Suppressor macrophage treated with lipopolysaccharide for 4 hours (primary cell): ENCODE measurements at regions not wholly inside any gene's neighbourhood (a gene's known extent, or its start where the extent isn't known, plus 50 kb on each side); places are given as distances from the start of the nearest gene placed in this dataset.
"Not testable (repeated sequence)": the region's sequence is repeated elsewhere in the genome, so short reads cannot be mapped to it uniquely, and the experiment has no call there.

ENCODE experiments used
- DNase-seq: peaks from one replicate; pipeline ENCODE4 v3.0.0-alpha.2; 2020

DNA sequence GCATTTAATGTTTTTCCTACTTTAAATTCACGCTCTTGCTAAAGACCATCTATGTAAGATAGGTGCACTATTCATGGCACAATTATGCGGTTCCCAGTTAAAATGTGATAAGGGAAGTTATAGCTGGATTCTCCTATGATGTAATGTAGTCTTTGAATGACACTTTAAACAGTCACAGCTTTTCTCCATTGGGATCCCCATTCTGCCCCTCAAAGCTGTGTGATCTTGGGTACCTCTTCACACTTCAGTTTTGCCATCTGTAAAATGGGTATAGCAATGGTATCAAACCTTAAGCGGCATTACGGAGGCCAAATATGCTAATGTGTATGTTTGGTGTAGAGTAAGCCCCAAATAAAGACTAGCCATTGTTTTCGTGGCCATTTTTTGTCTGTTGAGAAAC, 64.7 kb upstream of the ZNF217 start:
- no peak for DNase-seq

DNA sequence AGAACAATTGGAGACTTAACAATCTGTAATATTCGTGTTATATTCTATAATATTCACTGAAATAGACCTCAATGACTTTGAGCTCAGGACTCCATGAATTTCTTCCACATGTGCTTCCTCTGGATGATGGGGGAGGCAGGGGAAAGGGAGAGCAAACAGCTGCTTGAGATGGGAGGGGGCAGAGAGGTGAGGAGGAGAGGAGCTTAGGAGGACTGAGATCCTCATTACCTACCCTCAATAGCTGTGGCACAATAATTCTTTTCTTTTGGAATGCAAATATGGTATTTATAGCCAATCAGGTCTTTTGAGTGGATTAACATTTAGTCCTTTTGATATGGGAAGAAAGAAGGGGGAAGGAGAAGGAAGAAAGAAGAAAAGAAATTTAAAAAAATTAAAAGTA, 64.1 kb upstream of the ZNF217 start:
- DNase-seq: no peak

DNA sequence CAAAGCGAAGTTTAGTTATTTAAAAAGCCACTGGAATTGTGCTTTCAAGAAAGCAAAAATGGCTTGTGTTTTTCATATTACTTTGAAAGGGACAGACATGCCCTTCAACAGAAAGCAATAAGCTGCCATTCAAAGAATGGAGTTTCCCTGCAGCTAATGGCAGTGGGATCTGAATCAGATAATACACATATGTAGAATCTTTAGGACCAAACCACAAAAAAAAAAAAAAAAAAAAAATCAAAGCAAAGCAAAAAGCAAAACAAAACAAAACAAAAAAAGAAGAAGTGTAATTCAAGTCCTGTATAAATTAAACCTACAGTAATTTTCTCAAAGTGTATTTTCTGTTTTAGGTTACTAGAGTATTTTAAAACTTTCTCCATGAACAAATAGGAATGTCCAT, 63.6 kb upstream of the ZNF217 start:
- peak; percentile 52 for DNase-seq

DNA sequence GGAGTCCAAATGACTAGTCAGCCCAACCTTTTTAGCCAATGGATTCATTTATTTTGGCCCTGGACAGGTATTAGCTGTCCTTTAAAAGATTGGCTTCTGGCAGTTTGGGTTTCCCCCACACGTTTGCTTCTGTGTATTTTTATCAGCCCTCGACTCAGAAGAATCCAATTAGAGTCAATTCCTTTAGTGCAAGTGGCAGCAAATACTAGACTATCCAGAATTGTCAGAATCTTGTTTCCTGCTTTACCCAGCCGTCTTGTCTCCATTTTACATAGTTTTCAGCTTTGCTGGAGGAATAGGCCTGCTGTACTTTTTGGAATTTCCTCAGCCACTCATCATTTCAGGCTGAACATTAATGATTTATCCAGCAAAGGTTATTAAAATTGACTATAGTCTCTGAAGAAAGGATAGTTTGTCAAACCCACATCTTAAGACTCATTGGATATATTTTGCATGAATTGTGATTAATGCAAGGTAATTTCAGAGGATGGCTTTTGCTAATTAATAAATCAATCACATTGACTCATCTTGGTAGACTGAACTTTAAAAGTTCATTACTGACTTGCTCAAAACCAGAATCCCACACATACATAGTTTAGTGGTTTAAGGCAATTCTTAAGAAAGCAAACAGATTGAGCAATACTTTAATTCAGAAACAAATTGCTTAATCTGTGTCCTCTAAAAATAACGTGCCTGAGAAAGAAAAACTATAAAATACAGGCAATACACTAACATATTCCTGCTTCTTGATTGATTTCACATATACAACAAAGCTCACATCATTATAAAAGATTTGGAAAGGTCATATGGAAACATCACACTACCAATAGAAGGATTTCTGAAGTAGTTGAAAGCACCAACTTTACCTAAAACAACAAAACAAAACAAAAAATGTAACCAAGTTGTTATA, 62.9 kb upstream of the ZNF217 start:
- peak; percentile 64 for DNase-seq

DNA sequence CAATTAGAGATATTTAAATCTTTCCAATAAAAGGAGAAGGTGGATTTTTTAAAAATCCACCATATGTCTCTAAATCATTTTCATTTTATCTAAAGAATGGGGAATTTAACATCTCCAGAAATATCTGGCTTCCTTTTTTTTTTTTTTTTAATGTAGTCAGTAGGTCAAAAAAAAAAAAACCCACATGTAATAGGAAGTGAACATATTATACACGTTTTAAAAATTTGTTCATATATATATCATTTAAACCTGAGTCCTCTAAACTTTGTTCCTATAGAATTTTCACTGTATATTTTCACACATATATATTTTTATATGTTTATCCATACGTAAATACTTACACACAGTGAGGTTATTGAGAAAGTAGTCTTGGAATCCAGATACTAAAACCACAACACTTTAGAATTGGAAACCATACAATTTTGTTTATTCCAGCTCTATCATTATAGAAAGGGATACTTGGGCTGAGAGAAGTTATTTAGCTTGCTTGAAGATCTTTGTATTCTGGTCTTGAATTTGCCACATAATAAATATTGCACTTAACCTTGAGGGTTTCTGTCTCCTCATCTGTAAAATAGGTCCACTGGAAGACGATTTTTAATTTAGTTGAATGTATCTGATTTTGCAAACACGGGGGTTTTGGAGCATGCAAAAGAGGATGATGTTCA, 62.1 kb upstream of the ZNF217 start:
- no peak for DNase-seq

DNA sequence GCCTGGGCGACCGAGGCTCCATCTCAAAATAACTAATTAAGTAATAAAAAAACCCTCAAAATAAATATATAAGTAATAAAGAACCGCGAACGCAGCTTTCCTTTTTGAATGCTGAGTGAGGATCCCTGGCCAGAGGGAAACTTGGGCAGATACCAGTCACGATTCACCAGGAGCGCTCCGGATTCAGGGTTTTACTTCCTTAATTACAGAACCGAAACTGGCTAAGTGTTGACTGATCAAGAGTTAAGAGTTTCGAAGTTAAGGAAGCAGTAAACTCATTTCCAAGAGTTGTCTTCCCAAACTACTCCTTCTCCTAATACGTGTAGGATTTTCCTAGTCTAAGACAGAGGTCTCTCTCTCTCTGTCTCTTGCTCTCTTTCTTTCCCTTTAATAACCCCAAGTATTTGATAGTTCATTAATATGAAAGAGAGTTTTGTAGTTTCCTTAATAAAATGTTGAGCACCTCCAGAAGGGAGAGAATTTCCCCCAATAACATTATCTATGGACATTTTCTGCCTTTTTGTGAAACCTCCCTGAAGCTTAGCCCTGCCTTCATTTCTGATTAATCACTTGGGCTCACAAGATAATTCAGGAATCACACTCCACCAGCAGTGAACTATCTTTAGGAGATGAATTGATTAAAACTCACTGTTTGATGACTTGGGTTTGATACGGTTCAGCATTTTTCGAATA, 61.4 kb upstream of the ZNF217 start:
- DNase-seq: peak; percentile 92

DNA sequence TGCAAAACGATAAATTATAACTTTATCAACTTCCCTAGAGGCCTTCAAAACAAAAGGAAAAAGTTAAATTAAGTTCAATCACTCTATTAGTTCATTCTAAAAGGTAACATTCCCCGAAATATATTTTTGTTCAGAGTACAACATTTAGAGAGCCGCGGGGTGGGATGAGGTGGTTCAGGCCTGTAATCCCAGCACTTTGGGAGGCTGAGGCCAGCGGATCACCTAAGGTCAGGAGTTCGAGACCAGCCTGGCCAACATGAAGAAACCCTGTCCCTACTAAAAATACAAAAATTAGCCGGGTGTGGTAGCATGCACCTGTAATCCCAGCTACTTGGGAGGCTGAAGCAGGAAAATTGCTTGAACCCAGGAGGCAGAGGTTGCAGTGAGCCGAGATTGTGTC, 60.9 kb upstream of the ZNF217 start:
- not testable (repeated sequence) for DNase-seq

DNA sequence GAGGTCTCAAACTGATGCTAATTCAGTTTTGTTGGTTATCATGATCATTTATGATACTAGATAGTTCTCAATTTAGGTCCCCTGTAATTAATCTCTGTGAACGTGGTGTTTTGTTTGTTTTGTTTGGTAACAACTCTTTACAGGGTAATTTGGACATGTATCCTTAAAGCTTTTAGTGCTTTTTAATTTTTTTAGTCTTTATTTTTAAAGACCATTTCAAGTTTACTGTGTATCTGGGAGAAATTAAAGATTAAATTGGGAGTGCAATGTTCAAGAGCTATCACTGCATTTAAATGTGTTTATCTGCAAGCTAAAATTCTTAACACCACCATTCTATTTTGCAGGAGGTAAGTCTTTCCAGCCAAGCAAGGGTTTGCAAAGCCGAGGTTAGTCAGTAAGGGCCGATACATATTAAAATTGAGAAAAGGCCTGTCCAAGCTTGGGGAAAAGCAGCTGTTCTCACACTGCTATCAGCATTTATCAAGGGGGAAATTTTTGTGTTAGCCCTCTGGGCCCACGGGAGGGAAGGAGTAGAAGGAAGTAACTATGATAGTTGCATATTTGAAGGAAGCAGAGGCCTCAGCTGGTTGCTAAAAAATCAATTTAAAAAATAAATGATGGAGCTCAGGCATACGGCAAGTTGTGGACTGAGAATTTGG, 59.3 kb upstream of the ZNF217 start:
- DNase-seq: no peak

DNA sequence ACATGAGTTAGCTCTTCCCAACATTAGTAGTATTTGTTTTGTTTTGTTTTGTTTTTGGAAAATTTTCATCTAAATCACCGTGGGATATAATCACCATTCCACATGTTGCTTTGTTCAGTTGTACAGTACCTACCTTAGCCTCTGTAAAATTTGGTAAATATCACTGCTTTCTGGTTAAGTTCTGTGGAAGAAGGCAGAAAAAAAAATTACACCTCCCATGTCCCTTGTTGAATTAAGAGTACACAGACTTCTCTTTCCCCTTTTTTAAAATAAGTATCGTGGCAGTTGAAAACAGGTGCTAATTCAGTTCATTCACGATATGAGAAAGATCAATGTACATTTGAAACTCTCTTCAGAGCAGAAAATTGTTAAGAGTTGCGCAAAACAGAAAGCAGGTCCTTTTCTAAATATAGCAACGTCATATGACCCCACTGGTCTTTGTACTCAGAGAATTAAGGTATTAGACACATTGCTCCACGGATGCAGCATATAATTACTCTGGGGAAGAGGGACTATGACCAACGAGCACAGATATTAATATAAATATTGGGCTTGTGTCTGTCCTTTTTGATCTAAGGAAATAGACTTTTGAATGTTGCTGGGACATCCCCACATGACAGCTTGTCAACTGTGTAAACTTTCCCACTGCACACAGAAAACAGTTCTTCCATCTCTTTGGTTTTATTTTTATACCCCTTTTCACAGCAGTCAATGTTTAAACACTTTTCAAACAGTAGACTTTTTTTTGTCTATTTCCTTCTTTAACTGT, 58.6 kb upstream of the ZNF217 start:
- DNase-seq: no peak

DNA sequence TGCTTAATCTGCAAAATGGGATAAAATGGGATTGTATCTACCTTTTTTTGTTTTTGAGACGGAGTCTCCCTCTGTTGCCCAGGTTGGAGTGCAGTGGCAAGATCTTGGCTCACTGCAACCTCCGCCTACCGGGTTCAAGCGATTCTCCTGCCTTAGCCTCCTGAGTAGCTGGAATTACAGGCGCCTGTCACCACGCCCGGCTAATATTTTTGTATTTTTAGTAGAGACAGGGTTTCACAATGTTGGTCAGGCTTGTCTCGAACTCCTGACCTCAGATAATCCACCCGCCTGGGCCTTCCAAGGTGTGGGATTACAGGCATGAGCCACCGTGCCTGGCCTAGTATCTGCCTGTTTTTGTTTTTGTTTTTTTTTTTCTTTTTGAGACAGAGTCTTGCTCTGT, 55.9 kb upstream of the ZNF217 start:
- DNase-seq: not testable (repeated sequence)

DNA sequence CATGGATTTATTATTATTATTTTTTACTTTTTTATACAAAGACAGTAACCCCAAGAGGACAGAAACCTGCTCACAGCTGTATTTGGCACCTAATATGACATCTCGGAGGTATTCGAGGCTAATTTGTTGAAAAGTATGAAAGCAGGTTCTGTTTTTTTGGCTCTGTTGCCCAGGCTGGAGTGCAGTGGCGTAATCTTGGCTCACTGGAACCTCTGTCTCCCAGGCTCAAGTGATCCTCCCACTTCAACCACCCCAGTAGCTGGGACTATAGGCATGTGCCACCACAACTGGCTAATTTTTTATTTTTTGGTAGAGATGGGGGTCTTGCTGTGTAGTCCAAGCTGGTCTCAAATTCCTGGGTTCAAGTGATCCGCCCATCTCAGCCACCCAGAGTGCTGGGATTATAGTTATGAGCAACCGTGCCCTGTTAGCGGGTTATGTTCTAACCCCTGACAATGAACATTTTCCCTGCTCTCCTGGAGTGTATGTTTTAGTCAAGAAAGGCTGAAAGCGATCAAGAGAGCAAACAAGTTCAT, 53.7 kb upstream of the ZNF217 start:
- no peak for DNase-seq

DNA sequence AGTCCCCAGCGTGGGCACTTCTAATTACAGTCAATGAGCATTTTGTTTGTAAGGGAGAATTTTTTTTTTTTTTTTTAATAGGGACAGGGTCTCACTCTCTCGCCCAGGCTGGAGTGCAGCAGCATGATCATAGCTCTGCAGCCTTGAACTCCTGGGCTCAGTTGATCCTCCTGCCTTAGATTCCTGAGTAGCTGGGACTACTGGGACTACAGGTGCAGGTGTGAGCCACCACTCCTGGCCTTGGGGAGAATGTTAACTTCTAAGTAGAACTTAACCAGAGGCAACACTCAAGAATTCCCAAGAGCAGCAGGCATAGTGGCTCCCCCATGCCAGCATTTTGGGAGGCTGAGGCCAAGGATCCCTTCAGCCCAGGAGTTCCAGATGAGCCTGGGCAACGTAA, 52.9 kb upstream of the ZNF217 start:
- DNase-seq: no peak

DNA sequence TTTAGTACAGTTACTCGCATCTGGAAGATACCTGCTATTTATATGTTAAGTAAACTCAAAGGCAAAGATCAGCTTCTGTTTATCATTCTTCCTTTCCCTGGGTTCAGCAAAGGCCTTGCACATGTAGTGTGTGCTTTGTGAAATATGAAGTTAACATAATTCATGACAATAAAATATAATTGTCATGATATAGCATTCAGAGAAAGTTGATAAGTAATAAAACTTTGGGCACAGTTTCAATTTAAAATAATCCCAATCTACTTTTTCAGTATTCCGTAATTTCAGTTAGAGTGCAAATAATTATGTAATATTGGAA, 51.9 kb upstream of the ZNF217 start:
- no peak for DNase-seq

DNA sequence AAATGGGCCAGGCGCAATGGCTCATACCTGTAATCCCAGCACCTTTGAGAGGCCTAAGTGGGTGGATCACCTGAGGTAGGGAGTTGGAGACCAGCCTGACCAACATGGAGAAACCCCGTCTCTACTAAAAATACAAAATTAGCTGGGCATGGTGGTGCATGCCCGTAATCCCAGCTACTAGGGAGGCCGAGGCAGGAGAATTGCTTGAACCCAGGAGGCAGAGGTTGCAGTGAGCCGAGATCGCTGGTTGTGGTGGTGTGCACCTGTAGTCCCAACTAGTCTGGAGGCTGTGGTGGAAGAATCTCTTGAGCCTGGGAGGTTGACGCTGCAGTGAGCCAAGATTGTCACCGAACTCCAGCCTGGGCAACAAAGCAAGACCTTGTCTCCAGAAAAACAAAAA, 50.5 kb upstream of the ZNF217 start:
- DNase-seq: not testable (repeated sequence)
